GM18505 (cell line): ENCODE measurements at regions not wholly inside any gene's neighbourhood (a gene's known extent, or its start where the extent isn't known, plus 50 kb on each side); places are given as distances from the start of the nearest gene placed in this dataset.

Experiments
- ATAC-seq: cut with Tn5 transposase; IDR thresholded peaks from one replicate; pipeline ENCODE4 v1.9.1; 2021; ENCODE audit not compliant: unreplicated experiment
- POLR2A ChIP-seq: IDR thresholded peaks from 4 replicates; pipeline ENCODE4 v1.6.1; 2011; ENCODE audit warnings: borderline replicate concordance; ENCODE audit not compliant: insufficient read depth, insufficient read length; ENCODE audit errors: extremely low read depth

- no peak for ATAC-seq
- no peak for TF ChIP-seq POLR2A
Measured at GRCh38 chr12:87513536-87514280, 515.5 kb downstream of the C12orf50 start.

GRCh38 chr12:87511371-87511770, 517.8 kb downstream of the C12orf50 start:
- ATAC-seq: no peak
- no peak for TF ChIP-seq POLR2A

GRCh38 chr12:87509237-87509820, 519.9 kb downstream of the C12orf50 start:
- no peak for TF ChIP-seq POLR2A
- no peak for ATAC-seq

GRCh38 chr12:87491598-87491997, 537.6 kb downstream of the C12orf50 start:
- no peak for TF ChIP-seq POLR2A
- no peak for ATAC-seq

DNA sequence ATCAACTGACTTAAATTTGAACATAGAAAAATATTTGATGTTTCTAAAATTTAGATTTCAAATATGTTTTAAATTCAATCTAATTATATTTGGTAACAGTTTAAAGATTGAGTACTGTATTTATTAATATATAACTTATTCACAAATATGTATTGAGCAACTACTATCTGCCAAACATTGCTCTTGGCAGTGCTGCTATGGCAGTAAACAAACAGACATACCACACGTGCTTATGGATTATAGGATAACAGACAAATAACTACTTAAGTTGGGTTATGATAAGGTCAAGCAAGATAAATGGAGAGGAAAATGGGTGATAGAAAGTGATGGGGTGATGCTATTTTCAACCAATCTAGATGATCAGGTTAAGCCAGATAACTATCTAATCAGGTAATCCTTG, 538.1 kb downstream of the C12orf50 start:
- no peak for TF ChIP-seq POLR2A
- ATAC-seq: no peak

DNA sequence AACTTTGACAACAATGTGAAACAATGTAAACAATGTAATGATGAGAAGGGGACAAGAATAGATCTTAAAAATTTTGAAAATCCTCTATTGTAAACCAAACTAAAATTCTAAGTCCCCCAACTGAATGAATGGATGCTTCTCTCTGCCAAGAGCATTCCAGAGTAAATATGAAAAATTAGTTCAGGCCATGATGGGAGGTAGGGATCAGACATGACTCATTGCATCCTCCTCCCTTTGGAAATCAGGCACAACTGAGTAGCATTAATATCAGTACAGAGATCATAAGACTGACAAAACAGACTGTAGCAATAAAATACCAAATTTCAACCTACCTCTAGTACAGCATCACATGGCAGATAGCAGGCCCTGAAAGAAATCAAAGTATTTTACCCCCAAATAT, 559.9 kb downstream of the C12orf50 start:
- no peak for ATAC-seq
- no peak for TF ChIP-seq POLR2A

DNA sequence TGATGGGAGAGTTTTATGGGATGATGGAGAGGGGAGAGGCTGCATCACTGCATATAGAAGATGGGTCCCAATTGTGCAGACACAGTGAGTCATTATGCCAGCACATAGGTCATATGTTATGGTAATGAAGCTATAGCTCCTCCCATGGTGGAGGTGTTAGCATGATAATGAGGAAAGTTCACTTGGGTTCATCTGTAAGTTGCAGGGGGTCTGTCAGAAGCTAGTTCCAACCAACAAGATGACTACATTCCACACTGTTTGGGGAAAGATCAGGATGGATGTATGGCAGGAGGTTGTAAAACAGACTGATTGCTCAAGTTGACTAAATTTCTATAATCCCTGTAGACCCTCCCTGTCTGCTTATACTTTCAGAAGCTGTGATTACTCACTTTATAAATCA, 561.3 kb downstream of the C12orf50 start:
- no peak for TF ChIP-seq POLR2A
- no peak for ATAC-seq

GRCh38 chr12:87464565-87464964, 564.6 kb downstream of the C12orf50 start:
- ATAC-seq: no peak
- no peak for TF ChIP-seq POLR2A

GRCh38 chr12:87444039-87444438, 585.2 kb downstream of the C12orf50 start:
- no peak for TF ChIP-seq POLR2A
- ATAC-seq: no peak

DNA sequence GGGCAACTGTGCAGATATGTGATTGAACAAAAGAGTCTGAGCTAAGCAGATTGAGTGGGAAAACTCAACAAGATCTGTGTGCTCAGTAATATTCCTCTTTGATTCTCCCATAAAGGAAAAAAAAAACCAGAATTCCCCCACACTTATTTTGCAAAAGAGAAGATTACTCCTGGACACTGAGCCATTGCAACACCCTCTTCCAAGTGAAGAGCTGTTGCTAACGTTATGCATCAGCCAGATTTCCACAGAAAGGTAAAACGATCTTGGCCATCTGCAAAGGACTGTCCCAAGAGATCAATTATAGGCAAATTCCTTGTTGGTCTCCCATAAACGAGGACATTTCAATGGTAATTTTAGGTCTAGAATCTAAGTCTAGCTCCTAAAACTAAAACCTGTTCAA, 587.7 kb downstream of the C12orf50 start:
- no peak for TF ChIP-seq POLR2A
- no peak for ATAC-seq

DNA sequence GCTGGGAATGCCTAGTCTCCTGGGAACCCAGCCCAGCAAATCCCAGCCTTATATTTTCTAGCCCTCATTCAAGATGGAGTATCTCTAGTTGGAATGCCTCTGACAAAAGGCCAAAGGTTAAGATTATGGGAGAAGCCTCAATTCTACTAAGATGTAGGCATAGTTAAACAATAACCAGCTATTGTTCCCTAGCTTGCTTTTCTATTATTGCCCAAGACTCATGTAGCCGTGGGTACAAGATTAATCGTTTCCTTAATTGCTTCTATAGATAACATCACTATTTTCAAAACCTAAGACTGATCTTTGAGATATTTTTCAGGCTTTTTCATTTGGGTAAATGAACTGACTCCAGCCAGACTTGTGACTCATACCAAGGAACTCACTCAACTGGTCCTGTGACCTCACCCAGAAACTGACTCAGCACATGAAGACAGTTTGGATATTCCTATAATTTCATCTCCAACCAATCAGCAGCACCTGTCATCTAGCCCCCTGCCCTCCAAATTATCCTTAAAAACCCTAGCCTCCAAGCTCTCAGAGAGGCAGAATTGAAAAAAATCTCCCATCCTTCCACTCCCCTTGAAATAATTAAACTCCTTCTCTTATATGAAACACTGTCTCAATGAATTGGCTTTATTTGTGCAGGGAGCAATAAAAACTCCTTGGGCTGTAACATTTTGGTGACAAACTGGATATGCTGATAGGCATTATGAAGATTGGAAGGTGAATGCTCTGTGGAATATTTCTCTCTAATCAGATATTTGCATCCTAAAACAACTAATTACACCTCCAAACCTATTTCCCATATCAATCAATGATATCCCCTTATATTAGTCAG, 589.0 kb downstream of the C12orf50 start:
- TF ChIP-seq POLR2A: no peak
- ATAC-seq: no peak

GRCh38 chr12:87430444-87430843, 598.8 kb downstream of the C12orf50 start:
- no peak for TF ChIP-seq POLR2A
- ATAC-seq: no peak

DNA sequence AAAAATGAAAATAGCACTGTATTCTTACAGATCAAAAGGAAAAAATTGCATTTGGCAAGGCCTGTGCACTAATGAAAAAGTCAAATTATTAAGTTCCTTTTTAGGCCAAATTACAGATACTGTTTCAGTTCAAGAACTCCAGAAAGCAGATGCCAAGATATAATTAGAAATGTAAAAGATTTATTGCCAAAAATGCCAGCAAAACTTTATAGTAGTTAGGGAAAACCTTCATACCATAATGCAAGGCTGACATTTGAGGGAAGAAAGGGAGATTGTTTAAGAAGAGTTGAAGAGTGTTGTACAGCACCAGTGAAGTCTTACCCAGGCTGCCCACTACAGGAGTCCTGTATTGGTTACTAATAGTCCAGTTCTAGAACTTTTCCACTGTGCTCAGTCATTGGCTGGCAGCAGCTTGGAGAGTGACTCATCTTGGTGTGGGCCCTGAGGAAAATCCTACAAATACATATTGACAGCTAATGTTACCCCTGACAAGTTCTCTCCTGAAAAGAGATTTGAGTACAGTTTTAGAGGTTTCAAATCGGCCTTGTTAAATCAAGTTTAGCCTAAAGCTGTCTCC, 600.4 kb downstream of the C12orf50 start:
- no peak for TF ChIP-seq POLR2A
- ATAC-seq: no peak
